Fibroblast of mammary gland (primary cell): ENCODE measurements at regions not wholly inside any gene's neighbourhood (a gene's known extent, or its start where the extent isn't known, plus 50 kb on each side); places are given as distances from the start of the nearest gene placed in this dataset.

ENCODE experiments used
- DNase-seq: peaks from one replicate; pipeline ENCODE4 v3.0.0-alpha.2; 2010; ENCODE audit warnings: low read depth
- H3K4me3 ChIP-seq: 2 replicates; pipeline ENCODE4 v1.5.1; 2011; ENCODE audit warnings: low read depth, mild to moderate bottlenecking, low read length, moderate library complexity; ENCODE audit not compliant: control insufficient read depth
- TF ChIP-seq, protein P1 (sequence below): conservative IDR thresholded peaks from 2 replicates; pipeline ENCODE4 v1.5.1; 2011; ENCODE audit warnings: low read depth, low read length, inconsistent platforms; ENCODE audit not compliant: control insufficient read depth, insufficient read depth

- no peak overlapping the region for H3K4me3 ChIP-seq
- no peak for DNase-seq
- TF ChIP-seq, protein P1, sequence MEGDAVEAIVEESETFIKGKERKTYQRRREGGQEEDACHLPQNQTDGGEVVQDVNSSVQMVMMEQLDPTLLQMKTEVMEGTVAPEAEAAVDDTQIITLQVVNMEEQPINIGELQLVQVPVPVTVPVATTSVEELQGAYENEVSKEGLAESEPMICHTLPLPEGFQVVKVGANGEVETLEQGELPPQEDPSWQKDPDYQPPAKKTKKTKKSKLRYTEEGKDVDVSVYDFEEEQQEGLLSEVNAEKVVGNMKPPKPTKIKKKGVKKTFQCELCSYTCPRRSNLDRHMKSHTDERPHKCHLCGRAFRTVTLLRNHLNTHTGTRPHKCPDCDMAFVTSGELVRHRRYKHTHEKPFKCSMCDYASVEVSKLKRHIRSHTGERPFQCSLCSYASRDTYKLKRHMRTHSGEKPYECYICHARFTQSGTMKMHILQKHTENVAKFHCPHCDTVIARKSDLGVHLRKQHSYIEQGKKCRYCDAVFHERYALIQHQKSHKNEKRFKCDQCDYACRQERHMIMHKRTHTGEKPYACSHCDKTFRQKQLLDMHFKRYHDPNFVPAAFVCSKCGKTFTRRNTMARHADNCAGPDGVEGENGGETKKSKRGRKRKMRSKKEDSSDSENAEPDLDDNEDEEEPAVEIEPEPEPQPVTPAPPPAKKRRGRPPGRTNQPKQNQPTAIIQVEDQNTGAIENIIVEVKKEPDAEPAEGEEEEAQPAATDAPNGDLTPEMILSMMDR: no peak
Measured at GRCh38 chr15:95715906-95716656, 614.4 kb upstream of the NR2F2 start.

- no peak overlapping the region for H3K4me3 ChIP-seq
- TF ChIP-seq, protein P1: no peak
- DNase-seq: no peak
Measured at GRCh38 chr15:95716708-95717107, 613.8 kb upstream of the NR2F2 start.

DNA sequence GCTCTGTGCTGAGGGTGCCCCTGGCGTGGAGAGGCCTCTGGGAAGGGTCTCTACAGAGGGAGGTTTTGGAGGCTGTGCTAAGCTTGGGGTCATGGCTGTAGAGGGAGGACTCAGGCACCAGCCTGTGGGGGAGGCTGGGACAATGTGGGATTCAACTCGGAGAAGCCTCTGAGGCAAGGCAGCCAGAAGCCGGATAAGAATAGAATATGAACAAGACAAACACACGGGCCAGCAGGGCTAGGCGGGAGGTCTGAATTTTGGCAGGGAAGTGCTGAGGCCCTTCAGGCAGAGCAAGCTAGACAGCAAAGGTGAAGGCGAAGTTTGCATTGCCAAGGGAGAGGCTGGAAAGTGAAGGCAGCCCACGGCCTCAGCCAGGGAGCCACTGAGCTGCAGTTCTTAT lies 612.1 kb upstream of the NR2F2 start:
- TF ChIP-seq, protein P1: no peak
- no peak overlapping the region for H3K4me3 ChIP-seq
- no peak for DNase-seq

GRCh38 chr15:95724908-95725633 lies 605.4 kb upstream of the NR2F2 start:
- H3K4me3 ChIP-seq: no peak overlapping the region
- DNase-seq: no peak
- TF ChIP-seq, protein P1: no peak

DNA sequence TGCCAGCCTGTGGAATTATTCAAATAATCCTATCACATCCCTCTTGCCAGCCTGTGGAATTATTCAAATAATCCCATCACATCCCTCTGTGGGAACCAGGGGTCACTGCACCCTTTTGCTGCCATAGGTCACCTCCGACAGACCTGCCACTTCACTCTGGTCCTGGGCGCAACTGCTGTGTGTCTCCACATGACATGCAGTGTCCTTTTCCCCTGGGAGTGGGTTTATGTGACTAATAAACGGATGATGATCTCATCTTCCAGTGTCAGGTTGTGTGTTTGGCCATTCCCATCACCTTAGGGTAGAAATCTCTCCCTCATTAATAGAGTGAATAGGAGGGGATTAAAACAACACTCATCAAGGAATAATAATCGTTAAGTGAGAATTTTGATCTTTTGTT lies 603.6 kb upstream of the NR2F2 start:
- no peak overlapping the region for H3K4me3 ChIP-seq
- DNase-seq: no peak
- TF ChIP-seq, protein P1: no peak

GRCh38 chr15:95733931-95734330 lies 596.6 kb upstream of the NR2F2 start:
- TF ChIP-seq, protein P1: no peak
- DNase-seq: no peak
- H3K4me3 ChIP-seq: no peak overlapping the region
